GM21723 (cell line): ENCODE measurements at regions not wholly inside any gene's neighbourhood (a gene's known extent, or its start where the extent isn't known, plus 50 kb on each side); places are given as distances from the start of the nearest gene placed in this dataset.
"Not testable (repeated sequence)": the region's sequence is repeated elsewhere in the genome, so short reads cannot be mapped to it uniquely, and the experiment has no call there.

Source experiments
- ATAC-seq: cut with Tn5 transposase; IDR thresholded peaks from one replicate; pipeline ENCODE4 v1.9.1; 2021; ENCODE audit warnings: mild to moderate bottlenecking, moderate library complexity; ENCODE audit not compliant: unreplicated experiment

GRCh38 chr11:42669248-42669976 lies 642.4 kb upstream of the API5 start:
- no peak for ATAC-seq

GRCh38 chr11:42674436-42674835 lies 637.4 kb upstream of the API5 start:
- no peak for ATAC-seq

GRCh38 chr11:42707541-42707940 lies 604.3 kb upstream of the API5 start:
- no peak for ATAC-seq

- ATAC-seq = no peak
Observed at GRCh38 chr11:42709216-42709615, 602.6 kb upstream of the API5 start.

- ATAC-seq = no peak
Observed at GRCh38 chr11:42713279-42713678, 598.5 kb upstream of the API5 start.

GRCh38 chr11:42713753-42714152 lies 598.0 kb upstream of the API5 start:
- ATAC-seq = no peak

- no peak for ATAC-seq
Observed at GRCh38 chr11:42720716-42721563, 590.9 kb upstream of the API5 start.

- ATAC-seq = no peak
Observed at GRCh38 chr11:42727879-42728278, 583.9 kb upstream of the API5 start.

- no peak for ATAC-seq
Observed at GRCh38 chr11:42762348-42762747, 549.4 kb upstream of the API5 start.

- no peak for ATAC-seq
Observed at GRCh38 chr11:42764936-42765335, 546.9 kb upstream of the API5 start.

GRCh38 chr11:42768576-42768975 lies 543.2 kb upstream of the API5 start:
- ATAC-seq = no peak

GRCh38 chr11:42770444-42771065 lies 541.2 kb upstream of the API5 start:
- peak; percentile 72 for ATAC-seq

- ATAC-seq = no peak
Observed at GRCh38 chr11:42772886-42773285, 538.9 kb upstream of the API5 start.

- no peak for ATAC-seq
Observed at GRCh38 chr11:42773729-42774128, 538.1 kb upstream of the API5 start.

GRCh38 chr11:42774567-42774966 lies 537.2 kb upstream of the API5 start:
- no peak for ATAC-seq

GRCh38 chr11:42777776-42778175 lies 534.0 kb upstream of the API5 start:
- no peak for ATAC-seq

GRCh38 chr11:42778193-42778592 lies 533.6 kb upstream of the API5 start:
- ATAC-seq = no peak

- no peak for ATAC-seq
Observed at GRCh38 chr11:42779555-42779954, 532.2 kb upstream of the API5 start.

GRCh38 chr11:42786981-42787380 lies 524.8 kb upstream of the API5 start:
- no peak for ATAC-seq

GRCh38 chr11:42795483-42795882 lies 516.3 kb upstream of the API5 start:
- ATAC-seq = not testable (repeated sequence)

- ATAC-seq = no peak
Observed at GRCh38 chr11:42800041-42800440, 511.8 kb upstream of the API5 start.
